Activated naive CD8-positive, alpha-beta T cell treated with anti-CD3 and anti-CD28 coated beads, Interleukin-2, amount 50 U/mL, for 24 hours (primary cell): ENCODE measurements at regions not wholly inside any gene's neighbourhood (a gene's known extent, or its start where the extent isn't known, plus 50 kb on each side); places are given as distances from the start of the nearest gene placed in this dataset.
"Not testable (repeated sequence)": the region's sequence is repeated elsewhere in the genome, so short reads cannot be mapped to it uniquely, and the experiment has no call there.

Experiments used
- ATAC-seq: fragments of 150-1000 bp; cut with Tn5 transposase; one replicate; pipeline ENCODE4 v1.10.0; 2021
- DNase-seq: peaks from one replicate; pipeline ENCODE4 v3.0.0; 2021
- H3K27ac Mint-ChIP-seq: one replicate; pipeline ENCODE4 v1.8.0; 2021; ENCODE audit warnings: mild to moderate bottlenecking, mixed read lengths
- H3K27me3 Mint-ChIP-seq: one replicate; pipeline ENCODE4 v1.8.0; 2021; ENCODE audit warnings: mixed read lengths
- H3K36me3 Mint-ChIP-seq: one replicate; pipeline ENCODE4 v1.8.0; 2021; ENCODE audit warnings: low read depth, mixed read lengths
- H3K4me1 Mint-ChIP-seq: one replicate; pipeline ENCODE4 v1.8.0; 2021; ENCODE audit warnings: mixed read lengths
- H3K4me3 Mint-ChIP-seq: one replicate; pipeline ENCODE4 v1.8.0; 2021; ENCODE audit warnings: mild to moderate bottlenecking, moderate library complexity, mixed read lengths
- H3K9me3 Mint-ChIP-seq: one replicate; pipeline ENCODE4 v1.8.0; 2021; ENCODE audit warnings: mixed read lengths

GRCh38 chr5:127197402-127198167 is 93.0 kb upstream of the MEGF10 start:
- H3K36me3 Mint-ChIP-seq, H3K9me3 Mint-ChIP-seq, H3K4me1 Mint-ChIP-seq, ATAC-seq, H3K4me3 Mint-ChIP-seq, H3K27ac Mint-ChIP-seq, DNase-seq: not testable (repeated sequence)
- peaks cover 16% of the 10 kb centered on the region for H3K27me3 Mint-ChIP-seq

- ATAC-seq, H3K27me3 Mint-ChIP-seq, DNase-seq: not testable (repeated sequence)
These were observed 87.9 kb upstream of the MEGF10 start for GRCh38 chr5:127202738-127203137.

DNA sequence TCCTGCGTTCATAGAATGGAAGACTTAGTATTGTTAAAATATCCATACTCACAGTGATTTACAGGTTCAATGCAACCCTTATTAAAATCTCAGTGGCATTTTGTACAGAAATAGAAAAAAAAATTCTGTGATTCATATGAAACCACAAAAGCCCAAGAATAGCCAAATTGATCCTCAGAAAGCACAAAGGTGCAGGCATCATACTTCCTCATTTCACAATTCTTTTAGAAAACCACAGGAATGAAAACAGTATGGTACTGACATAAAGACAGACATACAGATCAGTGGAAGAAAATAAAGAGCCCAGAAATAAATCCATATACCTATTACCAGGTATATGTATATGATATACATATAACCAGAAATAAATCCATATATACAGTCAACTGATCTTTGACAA is 86.8 kb upstream of the MEGF10 start:
- Mint-ChIP-seq H3K4me3 (no peak overlapping the region), H3K9me3 (no peaks in the 10 kb centered on the region), H3K36me3 (no peaks in the 10 kb centered on the region), H3K4me1 (no peaks in the 10 kb centered on the region), H3K27me3 (peaks cover 10% of the 10 kb centered on the region), H3K27ac (no peak overlapping the region)
- no peak for DNase-seq
- no peak for ATAC-seq

More at GRCh38 chr5:127202738-127203137, 87.9 kb upstream of the MEGF10 start:
- H3K27ac Mint-ChIP-seq, H3K9me3 Mint-ChIP-seq, H3K36me3 Mint-ChIP-seq, H3K4me1 Mint-ChIP-seq, H3K4me3 Mint-ChIP-seq: not testable (repeated sequence)

- no peak overlapping the region for H3K27ac Mint-ChIP-seq
- H3K27me3 Mint-ChIP-seq: peaks cover 6% of the 10 kb centered on the region
- H3K36me3 Mint-ChIP-seq: no peaks in the 10 kb centered on the region
- H3K9me3 Mint-ChIP-seq: no peaks in the 10 kb centered on the region
- no peaks in the 10 kb centered on the region for H3K4me1 Mint-ChIP-seq
- no peak for ATAC-seq
- H3K4me3 Mint-ChIP-seq: no peak overlapping the region
- no peak for DNase-seq
These were observed 85.4 kb upstream of the MEGF10 start for GRCh38 chr5:127205147-127205546.

DNA sequence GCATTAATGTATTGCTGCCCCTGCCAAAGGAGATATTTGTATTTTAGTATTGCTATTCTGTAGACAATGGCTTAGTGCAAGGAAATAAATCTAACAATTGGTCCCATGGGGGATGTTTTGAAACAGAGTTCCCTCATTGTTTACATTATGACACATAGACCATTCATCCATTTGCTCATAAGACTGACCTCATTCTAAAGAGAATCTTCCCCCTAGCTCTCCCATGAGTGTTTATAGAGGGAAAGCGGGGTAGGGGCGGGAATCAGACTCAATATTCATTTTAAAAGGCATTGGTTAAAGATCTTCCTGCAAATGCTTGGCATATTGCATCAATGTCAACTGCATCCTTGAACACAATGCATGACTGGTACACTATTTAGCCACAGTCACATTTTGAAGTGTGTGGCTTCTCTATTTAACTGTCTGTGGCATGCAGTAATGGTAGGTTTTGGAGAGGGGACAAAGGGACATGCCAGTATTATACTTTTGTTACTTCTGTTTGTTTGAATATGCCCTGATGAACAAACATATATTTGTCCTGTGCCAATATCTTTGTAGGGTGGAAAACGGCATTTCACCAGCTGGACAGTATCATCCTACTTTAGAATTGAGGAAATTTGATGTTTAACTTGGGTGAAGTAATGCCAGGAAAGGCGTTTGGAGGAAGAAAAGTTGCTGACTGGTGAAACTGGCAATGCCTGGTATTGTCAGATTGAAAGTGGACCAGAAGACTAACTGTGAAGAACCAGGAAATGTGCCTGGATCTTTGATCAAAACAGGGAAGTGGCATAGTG is 84.1 kb upstream of the MEGF10 start:
- no peak overlapping the region for H3K4me3 Mint-ChIP-seq
- no peaks in the 10 kb centered on the region for H3K36me3 Mint-ChIP-seq
- H3K27ac Mint-ChIP-seq: no peak overlapping the region
- no peaks in the 10 kb centered on the region for H3K4me1 Mint-ChIP-seq
- H3K9me3 Mint-ChIP-seq: no peaks in the 10 kb centered on the region
- ATAC-seq (no peak), DNase-seq (no peak)
- H3K27me3 Mint-ChIP-seq: peaks cover 4% of the 10 kb centered on the region

GRCh38 chr5:127210042-127210441 is 80.6 kb upstream of the MEGF10 start:
- Mint-ChIP-seq H3K36me3 (no peaks in the 10 kb centered on the region), H3K27me3 (peaks cover 4% of the 10 kb centered on the region), H3K4me3 (no peak overlapping the region), H3K4me1 (no peaks in the 10 kb centered on the region), H3K9me3 (no peaks in the 10 kb centered on the region), H3K27ac (no peak overlapping the region)
- DNase-seq (no peak), ATAC-seq (no peak)

DNA sequence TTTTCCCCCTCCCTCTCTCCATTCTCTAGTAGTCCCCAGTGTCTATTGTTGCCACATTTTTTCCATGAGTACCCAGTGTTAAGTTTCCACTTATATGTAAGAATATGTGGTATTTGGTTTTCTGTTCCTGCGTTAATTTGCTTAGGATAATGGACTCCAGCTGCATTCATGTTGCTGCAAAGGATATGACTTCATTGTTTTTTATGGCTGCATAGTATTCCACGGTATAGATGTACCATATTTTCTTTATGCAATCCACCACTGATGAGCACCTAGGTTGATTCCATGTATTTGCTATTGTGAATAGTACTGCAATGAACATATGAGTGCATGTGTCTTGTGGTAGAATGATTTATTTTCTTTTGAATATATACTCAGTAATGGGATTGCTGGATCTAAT is 77.4 kb upstream of the MEGF10 start:
- no peak overlapping the region for H3K4me3 Mint-ChIP-seq
- H3K4me1 Mint-ChIP-seq: no peaks in the 10 kb centered on the region
- no peaks in the 10 kb centered on the region for H3K36me3 Mint-ChIP-seq
- no peak overlapping the region for H3K27ac Mint-ChIP-seq
- ATAC-seq: no peak
- peaks cover 9% of the 10 kb centered on the region for H3K9me3 Mint-ChIP-seq
- H3K27me3 Mint-ChIP-seq: peaks cover 4% of the 10 kb centered on the region
- no peak for DNase-seq

DNA sequence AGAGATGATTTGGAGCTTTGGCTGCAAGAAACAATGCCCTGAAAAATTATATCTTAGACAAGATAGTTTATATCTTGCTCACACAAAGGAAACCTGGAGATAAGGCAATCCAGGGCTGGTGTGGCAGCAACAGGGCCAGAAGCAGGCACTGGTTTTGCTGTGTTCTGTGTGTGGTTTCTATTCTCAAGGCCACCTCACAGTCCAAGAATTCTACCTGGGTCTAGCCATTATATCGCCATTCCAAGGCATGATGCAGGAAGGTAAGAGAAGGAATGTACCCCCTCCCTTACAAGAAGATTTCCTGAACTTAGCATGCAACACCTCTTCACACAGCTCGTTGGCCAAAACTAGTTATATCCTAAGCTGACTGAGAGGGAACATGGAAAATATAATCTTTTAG is 74.5 kb upstream of the MEGF10 start:
- DNase-seq (no peak), ATAC-seq (no peak)
- H3K27me3 Mint-ChIP-seq: no peaks in the 10 kb centered on the region
- peaks cover 2% of the 10 kb centered on the region for H3K36me3 Mint-ChIP-seq
- H3K9me3 Mint-ChIP-seq: peaks cover 20% of the 10 kb centered on the region
- H3K27ac Mint-ChIP-seq: no peak overlapping the region
- H3K4me3 Mint-ChIP-seq: no peak overlapping the region
- H3K4me1 Mint-ChIP-seq: no peaks in the 10 kb centered on the region

DNA sequence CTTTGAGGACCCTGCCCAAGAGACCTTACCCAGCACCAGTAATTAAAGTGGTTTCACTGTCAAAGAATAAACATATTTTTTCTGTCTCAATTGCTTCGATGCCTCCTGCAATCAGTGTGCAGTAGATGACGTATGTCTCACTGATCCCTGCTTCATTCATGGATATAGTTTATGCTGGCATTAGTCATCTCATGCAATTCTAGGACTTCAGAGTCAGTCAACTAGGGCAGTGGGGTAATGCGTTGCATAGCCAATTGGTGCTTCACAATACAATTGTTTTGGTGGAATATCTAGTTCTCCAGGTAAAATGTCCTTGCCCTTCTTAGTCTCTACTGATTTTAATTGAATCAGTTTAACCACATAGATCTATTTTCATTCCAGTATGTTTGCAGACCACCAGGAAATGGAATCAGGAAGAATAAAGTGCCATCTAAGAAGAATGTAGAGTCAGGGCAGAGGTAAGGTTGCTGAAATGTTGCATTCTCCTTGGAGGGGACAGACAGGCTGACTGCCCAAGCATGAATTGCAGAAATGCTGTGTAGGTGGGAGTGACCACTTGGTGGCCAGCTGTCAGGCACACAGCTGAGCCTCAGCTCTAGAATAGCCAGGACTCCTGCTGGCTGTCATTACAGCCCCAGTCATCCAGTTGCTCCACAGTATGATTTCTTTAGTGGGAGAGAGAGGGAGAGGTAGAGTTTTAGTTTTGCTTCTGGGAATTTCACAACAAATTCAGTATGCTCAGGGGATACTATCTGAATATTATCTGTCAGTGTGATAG is 73.5 kb upstream of the MEGF10 start:
- Mint-ChIP-seq H3K27me3 (no peaks in the 10 kb centered on the region), H3K36me3 (peaks cover 2% of the 10 kb centered on the region), H3K27ac (no peak overlapping the region), H3K4me3 (no peak overlapping the region), H3K9me3 (peaks cover 22% of the 10 kb centered on the region), H3K4me1 (no peaks in the 10 kb centered on the region)
- DNase-seq: no peak
- ATAC-seq: no peak

GRCh38 chr5:127221936-127222335 is 68.7 kb upstream of the MEGF10 start:
- ATAC-seq, H3K27ac Mint-ChIP-seq, DNase-seq, H3K36me3 Mint-ChIP-seq, H3K4me1 Mint-ChIP-seq, H3K4me3 Mint-ChIP-seq, H3K27me3 Mint-ChIP-seq: not testable (repeated sequence)
- H3K9me3 Mint-ChIP-seq: peaks cover 28% of the 10 kb centered on the region

GRCh38 chr5:127222571-127223156 is 67.9 kb upstream of the MEGF10 start:
- H3K27ac Mint-ChIP-seq, H3K27me3 Mint-ChIP-seq, H3K4me3 Mint-ChIP-seq, H3K36me3 Mint-ChIP-seq, DNase-seq, H3K4me1 Mint-ChIP-seq, ATAC-seq: not testable (repeated sequence)
- peaks cover 24% of the 10 kb centered on the region for H3K9me3 Mint-ChIP-seq

- no peak for DNase-seq
- ATAC-seq: no peak
- Mint-ChIP-seq H3K36me3 (peaks cover 5% of the 10 kb centered on the region), H3K4me1 (no peaks in the 10 kb centered on the region), H3K4me3 (no peak overlapping the region), H3K27ac (no peak overlapping the region), H3K9me3 (peaks cover 22% of the 10 kb centered on the region), H3K27me3 (no peaks in the 10 kb centered on the region)
These were observed 67.2 kb upstream of the MEGF10 start for GRCh38 chr5:127223256-127223974.

DNA sequence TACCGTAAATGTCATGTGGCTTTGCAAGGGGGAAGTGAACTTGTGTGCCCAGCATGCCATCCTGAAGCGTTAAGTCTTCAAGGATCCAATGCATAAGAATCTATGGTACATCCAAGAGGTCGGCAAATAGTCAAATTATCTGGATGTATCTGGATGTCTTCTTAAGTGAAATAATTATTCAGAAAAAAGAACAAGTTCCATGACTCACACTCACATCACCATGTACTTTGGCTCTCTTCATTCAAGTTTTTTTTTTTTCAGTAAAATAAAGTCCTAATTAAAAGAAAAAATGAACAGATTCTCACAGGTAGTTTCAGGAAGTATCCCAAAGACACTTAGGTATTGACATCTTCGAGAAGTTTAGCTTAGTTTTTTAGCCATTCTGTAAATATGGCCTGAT is 62.7 kb upstream of the MEGF10 start:
- peaks cover 7% of the 10 kb centered on the region for H3K4me1 Mint-ChIP-seq
- no peak overlapping the region for H3K4me3 Mint-ChIP-seq
- H3K27ac Mint-ChIP-seq: no peak overlapping the region
- no peaks in the 10 kb centered on the region for H3K27me3 Mint-ChIP-seq
- peaks cover 5% of the 10 kb centered on the region for H3K36me3 Mint-ChIP-seq
- H3K9me3 Mint-ChIP-seq: peaks cover 7% of the 10 kb centered on the region
- no peak for ATAC-seq
- DNase-seq: no peak
